ENCODE measurements at regions not wholly inside any gene's neighbourhood (a gene's known extent, or its start where the extent isn't known, plus 50 kb on each side); places are given as distances from the start of the nearest gene placed in this dataset.

GRCh38 chr18:1463981-1464380 lies 559.3 kb downstream of the ADCYAP1 start (continued):
- no peak for TF ChIP-seq ESRRA (CRISPR knock-in tag; IDR thresholded peaks at IDR 0.05; ENCODE audit: borderline replicate concordance)
- TF ChIP-seq NR1H2 (CRISPR knock-in tag; IDR thresholded peaks at IDR 0.05) = no peak

- Mint-ChIP-seq H3K27me3 (ENCODE audit: low read depth) (no peaks in the 10 kb centered on the region; the same call in 1 of the 2 replicates), H3K36me3 (no peaks in the 10 kb centered on the region), H3K27ac (no peak overlapping the region), H3K9me3 (peaks cover 7% of the 10 kb centered on the region), H3K4me1 (no peaks in the 10 kb centered on the region), H3K4me3 (no peak overlapping the region)
- no peak for ATAC-seq
- ChIA-PET CTCF (no interaction called here), POLR2A (no interaction called here)
- TF ChIP-seq PRDM15 (CRISPR knock-in tag; IDR thresholded peaks at IDR 0.05) (no peak), OVOL2 (CRISPR knock-in tag; IDR thresholded peaks at IDR 0.05; ENCODE audit: borderline replicate concordance) (no peak), RELA (CRISPR knock-in tag; IDR thresholded peaks at IDR 0.05; ENCODE audit: borderline replicate concordance) (no peak), ATF6 (CRISPR knock-in tag; IDR thresholded peaks at IDR 0.05) (no peak), ZNF219 (CRISPR knock-in tag; IDR thresholded peaks at IDR 0.05; ENCODE audit: borderline replicate concordance) (no peak), ZNF281 (CRISPR knock-in tag; IDR thresholded peaks at IDR 0.05) (no peak)
- DNase-seq (ENCODE audit: low spot score) = no peak
Observed at GRCh38 chr18:1464444-1465217, 560.0 kb downstream of the ADCYAP1 start.

- H3K27me3 Mint-ChIP-seq (ENCODE audit: low read depth) = peaks cover 4% of the 10 kb centered on the region; the same call in 1 of the 2 replicates
- POLR2A ChIA-PET = no interaction called here
- DNase-seq (ENCODE audit: low spot score) (no peak), ATAC-seq (no peak)
- CTCF ChIA-PET = no interaction called here
- no peaks in the 10 kb centered on the region for H3K4me1 Mint-ChIP-seq
- no peaks in the 10 kb centered on the region for H3K36me3 Mint-ChIP-seq
- H3K9me3 Mint-ChIP-seq = peaks cover 4% of the 10 kb centered on the region
- no peak overlapping the region for H3K4me3 Mint-ChIP-seq
- no peak overlapping the region for H3K27ac Mint-ChIP-seq
- TF ChIP-seq HMGA2 (CRISPR knock-in tag; IDR thresholded peaks at IDR 0.05) (no peak), NFYB (CRISPR knock-in tag; conservative IDR thresholded peaks at IDR 0.05; ENCODE audit: low read depth) (no peak), NFE2L1 (CRISPR knock-in tag; IDR thresholded peaks at IDR 0.05) (no peak), ZSCAN18 (CRISPR knock-in tag; IDR thresholded peaks at IDR 0.05) (no peak), E2F1 (CRISPR knock-in tag; IDR thresholded peaks at IDR 0.05) (no peak), FOXJ3 (CRISPR knock-in tag; IDR thresholded peaks at IDR 0.05; ENCODE audit: borderline replicate concordance) (no peak), IRF2 (CRISPR knock-in tag; IDR thresholded peaks at IDR 0.05; ENCODE audit: borderline replicate concordance, low read depth) (no peak), CREB1 (CRISPR knock-in tag; IDR thresholded peaks at IDR 0.05) (no peak), ZNF317 (CRISPR knock-in tag; IDR thresholded peaks at IDR 0.05; ENCODE audit: borderline replicate concordance, low read depth) (no peak), MLX (CRISPR knock-in tag; IDR thresholded peaks at IDR 0.05) (no peak)
Observed at GRCh38 chr18:1466035-1466434, 561.4 kb downstream of the ADCYAP1 start.

All from WTC11 (cell line).